Sigmoid colon (tissue), 6 donors: ENCODE measurements at regions not wholly inside any gene's neighbourhood (a gene's known extent, or its start where the extent isn't known, plus 50 kb on each side); places are given as distances from the start of the nearest gene placed in this dataset.

ENCODE experiments used
- DNase-seq: peaks from one replicate; pipeline ENCODE4 v3.0.0-alpha.2; 2019
- H3K27ac ChIP-seq, 4 donors: fragments of 200-600 bp; sonication (generic); one replicate each; pipeline ENCODE4 v1.5.1; 2016 to 2019; ENCODE audit warnings: mild to moderate bottlenecking in 1 of 4
- H3K27me3 ChIP-seq, 3 donors: fragments of 200-600 bp; sonication (generic); one replicate each; pipeline ENCODE4 v1.5.1; 2019; ENCODE audit warnings: mild to moderate bottlenecking in 1 of 3
- H3K36me3 ChIP-seq, 4 donors: fragments of 200-600 bp; sonication (generic); one replicate each; pipeline ENCODE4 v1.5.1; 2016 to 2019
- H3K4me1 ChIP-seq, 4 donors: fragments of 200-600 bp; sonication (generic); one replicate each; pipeline ENCODE4 v1.5.1; 2017 to 2019
- H3K4me3 ChIP-seq, 4 donors: fragments of 200-600 bp; sonication (generic); one replicate each; pipeline ENCODE4 v1.5.1; 2017 to 2019; ENCODE audit warnings: mild to moderate bottlenecking in 2 of 4, moderate library complexity in 1 of 4
- H3K9me3 ChIP-seq, 4 donors: fragments of 200-600 bp in 3 of 4; sonication (generic) in 3 of 4; one replicate each; pipeline versions ENCODE4 v1.5.1 to v1.6.1; 2013 to 2019
- EP300 ChIP-seq, 4 donors: sonication (generic); formaldehyde crosslinking; IDR thresholded peaks; one replicate each; pipeline ENCODE4 v1.6.1; 2017; ENCODE audit warnings: antibody characterized with exemption in 4 of 4
- POLR2A ChIP-seq, 2 donors: fragments of 450-650 bp; IDR thresholded peaks; one replicate each; pipeline ENCODE4 v1.6.1; 2016; ENCODE audit warnings: antibody characterized with exemption in 2 of 2, mild to moderate bottlenecking in 2 of 2, moderate library complexity in 2 of 2
- POLR2AphosphoS5 ChIP-seq, 4 donors: sonication (generic); formaldehyde crosslinking; IDR thresholded peaks; one replicate each; pipeline ENCODE4 v1.6.1; 2017; ENCODE audit warnings: antibody characterized with exemption in 4 of 4
- WGBS, 2 donors: extraction: QIAGEN DNeasy Blood & Tissue Kit; methylation state at CpG; one replicate each; pipeline ENCODE4 v1.1.7; 2013; 5-methylcytosine and 5-hydroxymethylcytosine counted together
- intact Hi-C: fragments of 100-400 bp; cut with DNase I; formaldehyde crosslinking; loops from one replicate; pipeline ENCODE4 v1.15.1; 2023
- TF ChIP-seq, protein P1 (sequence below), 4 experiments: fragments of 450-650 bp in 3 of 4; fragments of 200-600 bp in 1 of 4; IDR thresholded peaks; one replicate each; pipeline ENCODE4 v1.5.1; 2016 to 2019; ENCODE audit warnings: antibody characterized with exemption in 4 of 4, mild to moderate bottlenecking in 3 of 4, moderate library complexity in 2 of 4
- donor health status: healthy with polysubstance abuse.
- donor health status: healthy.

DNA sequence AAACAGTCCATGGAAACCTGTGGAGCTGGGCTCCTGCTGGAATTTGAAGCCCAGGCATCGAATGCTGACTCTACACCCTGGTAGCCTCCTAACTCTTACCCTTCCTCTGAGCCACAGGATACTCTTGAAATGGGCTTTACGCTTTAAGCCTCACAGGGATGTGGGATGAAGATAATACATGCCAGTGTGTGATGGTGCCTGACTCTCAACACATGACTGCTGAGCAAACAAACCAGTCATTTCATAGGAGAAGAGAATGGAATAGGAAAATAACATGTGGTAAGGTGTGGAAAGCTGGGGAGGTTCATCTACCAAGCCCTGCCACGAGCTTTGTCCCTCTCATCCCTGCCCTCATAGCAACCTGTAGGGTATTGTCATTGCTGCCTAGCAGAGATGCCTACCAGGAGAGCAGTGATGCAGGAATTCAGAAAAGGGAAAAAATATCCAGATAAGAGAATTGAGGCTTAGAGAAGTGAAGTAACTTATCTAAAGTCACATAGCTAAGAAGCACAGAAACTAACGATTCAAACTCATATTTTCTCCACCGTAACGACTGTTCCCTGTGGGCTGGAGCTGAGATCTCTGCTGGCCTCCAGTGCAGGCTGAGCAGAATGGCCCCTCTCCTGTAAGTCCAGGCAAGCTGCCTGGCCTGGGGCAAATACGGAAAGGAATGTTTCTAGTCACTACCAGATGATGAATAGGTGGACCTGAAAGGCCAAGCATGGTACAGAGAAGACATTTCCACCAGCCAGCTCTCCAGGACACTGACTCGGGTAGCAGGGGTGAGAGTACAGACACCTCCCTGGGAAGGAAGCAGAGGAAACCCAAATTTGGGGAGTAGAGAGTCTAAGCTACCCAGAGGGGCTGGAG lies 90.2 kb upstream of the DUSP5 start:
- H3K4me1 ChIP-seq = peaks cover 0 to 32% (median 25%) of the 10 kb centered on the region in 4 donors
- no peaks in the 10 kb centered on the region for H3K9me3 ChIP-seq
- no peak for DNase-seq
- TF ChIP-seq EP300 (IDR thresholded peaks at IDR 0.05) = no peak
- no peak for TF ChIP-seq POLR2AphosphoS5 (IDR thresholded peaks at IDR 0.05)
- no peak for TF ChIP-seq POLR2A (IDR thresholded peaks at IDR 0.05)
- TF ChIP-seq, protein P1, sequence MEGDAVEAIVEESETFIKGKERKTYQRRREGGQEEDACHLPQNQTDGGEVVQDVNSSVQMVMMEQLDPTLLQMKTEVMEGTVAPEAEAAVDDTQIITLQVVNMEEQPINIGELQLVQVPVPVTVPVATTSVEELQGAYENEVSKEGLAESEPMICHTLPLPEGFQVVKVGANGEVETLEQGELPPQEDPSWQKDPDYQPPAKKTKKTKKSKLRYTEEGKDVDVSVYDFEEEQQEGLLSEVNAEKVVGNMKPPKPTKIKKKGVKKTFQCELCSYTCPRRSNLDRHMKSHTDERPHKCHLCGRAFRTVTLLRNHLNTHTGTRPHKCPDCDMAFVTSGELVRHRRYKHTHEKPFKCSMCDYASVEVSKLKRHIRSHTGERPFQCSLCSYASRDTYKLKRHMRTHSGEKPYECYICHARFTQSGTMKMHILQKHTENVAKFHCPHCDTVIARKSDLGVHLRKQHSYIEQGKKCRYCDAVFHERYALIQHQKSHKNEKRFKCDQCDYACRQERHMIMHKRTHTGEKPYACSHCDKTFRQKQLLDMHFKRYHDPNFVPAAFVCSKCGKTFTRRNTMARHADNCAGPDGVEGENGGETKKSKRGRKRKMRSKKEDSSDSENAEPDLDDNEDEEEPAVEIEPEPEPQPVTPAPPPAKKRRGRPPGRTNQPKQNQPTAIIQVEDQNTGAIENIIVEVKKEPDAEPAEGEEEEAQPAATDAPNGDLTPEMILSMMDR (IDR thresholded peaks at IDR 0.05) = no peak
- H3K27ac ChIP-seq = peak overlapping the region in 2 of 4 donors; percentile 34 to 51
- H3K4me3 ChIP-seq = no peak overlapping the region
- no peaks in the 10 kb centered on the region for H3K36me3 ChIP-seq
- H3K27me3 ChIP-seq = no peaks in the 10 kb centered on the region
- intact Hi-C loops = no loop called here
- 88 to 89% methylated on average over 8 of the region's 8 CpGs for WGBS, 2 donors

DNA sequence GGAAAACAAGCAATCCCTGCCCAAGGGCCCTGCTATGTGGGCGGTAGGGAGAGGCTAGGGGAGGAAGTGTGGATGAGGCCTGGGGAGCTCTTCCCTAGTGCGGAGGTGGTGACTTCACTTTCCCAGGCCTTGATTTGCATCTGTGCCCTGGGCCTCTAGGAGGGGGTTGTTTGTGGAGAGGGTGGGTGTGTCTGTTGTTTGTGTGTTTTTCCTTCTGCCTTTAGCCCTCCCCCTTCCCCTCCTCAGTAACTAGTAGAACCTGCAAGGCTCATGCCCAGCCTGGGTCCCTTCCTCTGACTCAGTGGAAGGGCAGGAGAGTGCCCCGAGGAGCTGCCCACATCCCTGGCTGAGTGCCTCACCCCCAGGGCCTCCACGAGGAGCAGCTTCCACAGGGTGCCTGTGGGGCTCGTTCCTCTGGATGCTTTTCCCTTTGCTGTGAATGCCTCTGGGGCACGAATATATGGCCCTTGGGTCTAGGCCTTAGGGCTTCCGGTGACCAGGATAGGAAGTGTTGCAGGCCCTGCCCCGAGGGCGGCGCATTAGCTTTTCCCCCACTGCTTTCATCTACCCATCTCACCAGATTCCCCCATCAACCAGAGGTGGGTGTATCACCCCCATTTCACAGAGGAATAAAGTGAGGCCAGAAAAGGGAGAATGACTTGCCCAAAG lies 89.4 kb upstream of the DUSP5 start:
- Histone ChIP-seq H3K27ac (peak overlapping the region in 2 of 4 donors; percentile 34 to 51), H3K27me3 (no peaks in the 10 kb centered on the region), H3K4me1 (peaks cover 0 to 32% (median 25%) of the 10 kb centered on the region in 4 donors), H3K9me3 (no peaks in the 10 kb centered on the region), H3K4me3 (no peak overlapping the region), H3K36me3 (no peaks in the 10 kb centered on the region)
- intact Hi-C loops = no loop called here
- DNase-seq = no peak
- TF ChIP-seq POLR2AphosphoS5 (IDR thresholded peaks at IDR 0.05) (no peak), POLR2A (IDR thresholded peaks at IDR 0.05) (no peak), EP300 (IDR thresholded peaks at IDR 0.05) (no peak)
- TF ChIP-seq, protein P1 (IDR thresholded peaks at IDR 0.05) = no peak
- WGBS, 2 donors = 87 to 88% methylated on average over 10 of the region's 10 CpGs

DNA sequence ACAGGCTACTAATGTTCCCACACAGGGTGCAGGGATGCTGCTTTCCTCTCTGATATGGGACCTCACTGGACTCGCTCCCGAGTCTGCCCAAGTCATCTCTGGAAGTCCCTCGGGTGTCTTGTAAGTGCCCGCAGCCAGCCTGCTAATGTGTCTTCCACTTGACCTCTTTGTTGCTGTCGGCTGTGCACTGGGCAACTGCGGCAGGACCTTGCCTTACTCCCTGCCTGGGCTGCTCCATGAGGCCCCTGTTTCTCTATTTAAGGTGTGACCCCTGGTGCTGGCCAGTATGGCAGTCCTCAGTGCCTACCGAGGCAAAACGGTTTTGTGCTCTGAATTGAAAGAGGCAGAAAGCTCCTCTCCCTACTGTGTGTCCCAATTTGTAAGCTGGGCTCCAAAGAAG lies 88.8 kb upstream of the DUSP5 start:
- H3K27me3 ChIP-seq = no peaks in the 10 kb centered on the region
- H3K9me3 ChIP-seq = no peaks in the 10 kb centered on the region
- WGBS, 2 donors = 93 to 96% methylated on average over 8 of the region's 8 CpGs
- peak overlapping the region in 1 of 4 donors; percentile 51 for H3K27ac ChIP-seq
- H3K4me3 ChIP-seq = no peak overlapping the region
- intact Hi-C loops = no loop called here
- H3K36me3 ChIP-seq = no peaks in the 10 kb centered on the region
- DNase-seq = no peak
- peaks cover 0 to 32% (median 25%) of the 10 kb centered on the region in 4 donors for H3K4me1 ChIP-seq
- TF ChIP-seq, protein P1 (IDR thresholded peaks at IDR 0.05) = no peak
- TF ChIP-seq POLR2A (IDR thresholded peaks at IDR 0.05) (no peak), EP300 (IDR thresholded peaks at IDR 0.05) (no peak)

DNA sequence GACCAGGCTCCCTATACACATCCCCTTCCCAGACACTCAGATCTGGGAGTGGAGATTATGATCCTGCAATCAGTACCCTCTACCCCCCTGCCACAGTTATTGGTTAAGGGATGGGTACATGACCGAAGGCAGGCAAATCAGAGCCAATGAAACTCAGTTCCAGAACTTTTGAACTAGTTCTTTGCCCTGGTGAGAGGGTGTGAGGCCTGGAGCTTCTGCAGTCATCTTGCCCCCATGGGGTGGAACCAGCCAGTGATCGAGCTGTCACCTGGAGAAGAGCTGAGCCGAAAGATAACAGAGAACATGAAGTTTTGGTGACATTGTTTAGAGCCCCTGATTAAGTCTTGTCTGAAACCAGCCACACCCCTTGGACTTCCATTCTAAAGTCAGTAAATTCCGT lies 88.2 kb upstream of the DUSP5 start:
- H3K4me1 ChIP-seq = peaks cover 0 to 32% (median 25%) of the 10 kb centered on the region in 4 donors
- TF ChIP-seq, protein P1 (IDR thresholded peaks at IDR 0.05) = no peak
- TF ChIP-seq POLR2AphosphoS5 (IDR thresholded peaks at IDR 0.05) (no peak), EP300 (IDR thresholded peaks at IDR 0.05) (no peak), POLR2A (IDR thresholded peaks at IDR 0.05) (no peak)
- WGBS, 2 donors = 74 to 88% methylated on average over 4 of the region's 4 CpGs
- DNase-seq = no peak
- no peaks in the 10 kb centered on the region for H3K27me3 ChIP-seq
- intact Hi-C loops = no loop called here
- H3K4me3 ChIP-seq = no peak overlapping the region
- no peaks in the 10 kb centered on the region for H3K9me3 ChIP-seq
- no peaks in the 10 kb centered on the region for H3K36me3 ChIP-seq
- H3K27ac ChIP-seq = no peak overlapping the region
